H9 (cell line): ENCODE measurements at regions not wholly inside any gene's neighbourhood (a gene's known extent, or its start where the extent isn't known, plus 50 kb on each side); places are given as distances from the start of the nearest gene placed in this dataset.

Experiments used
- DNase-seq: peaks from one replicate; pipeline ENCODE4 v3.0.0-alpha.2; 2017
- H2AFZ ChIP-seq: one replicate; pipeline ENCODE4 v1.6.1; 2013; ENCODE audit warnings: mild to moderate bottlenecking, low read length, control low read depth, moderate library complexity
- H2AK5ac ChIP-seq: 2 replicates; pipeline ENCODE4 v1.6.1; 2013; ENCODE audit warnings: low read length, control low read depth, mixed read lengths; ENCODE audit not compliant: insufficient read length
- H2BK120ac ChIP-seq: one replicate; pipeline ENCODE4 v1.6.1; 2013; ENCODE audit warnings: low read depth, mild to moderate bottlenecking, low read length, control low read depth, inconsistent platforms; ENCODE audit not compliant: poor library complexity, severe bottlenecking
- H2BK12ac ChIP-seq: 2 replicates; pipeline ENCODE4 v1.6.1; 2013; ENCODE audit warnings: low read length, control low read depth, mixed read lengths, low read depth; ENCODE audit not compliant: insufficient read length
- H2BK15ac ChIP-seq: 2 replicates; pipeline ENCODE4 v1.6.1; 2013; ENCODE audit warnings: low read depth, low read length, control low read depth
- H2BK20ac ChIP-seq: one replicate; pipeline ENCODE4 v1.6.1; 2013; ENCODE audit warnings: low read depth, mild to moderate bottlenecking, low read length, control low read depth, inconsistent platforms; ENCODE audit not compliant: poor library complexity, severe bottlenecking
- H2BK5ac ChIP-seq: 2 replicates; pipeline ENCODE4 v1.6.1; 2013; ENCODE audit warnings: low read length, control low read depth, mixed read lengths; ENCODE audit not compliant: insufficient read length
- H3K14ac ChIP-seq: 2 replicates; pipeline ENCODE4 v1.6.1; 2013; ENCODE audit warnings: low read length, control low read depth; ENCODE audit not compliant: insufficient read depth
- H3K18ac ChIP-seq: 2 replicates; pipeline ENCODE4 v1.6.1; 2013; ENCODE audit warnings: low read depth, mild to moderate bottlenecking, mixed read lengths, low read length, control low read depth; ENCODE audit not compliant: insufficient read length
- H3K23ac ChIP-seq: 2 replicates; pipeline ENCODE4 v1.6.1; 2013; ENCODE audit warnings: low read length, control low read depth, mixed read lengths, low read depth; ENCODE audit not compliant: insufficient read length
- H3K23me2 ChIP-seq: 2 replicates; pipeline ENCODE4 v1.6.1; 2013; ENCODE audit warnings: low read depth, mild to moderate bottlenecking, mixed read lengths, low read length, control low read depth; ENCODE audit not compliant: insufficient read length, poor library complexity, severe bottlenecking
- H3K27ac ChIP-seq: 2 replicates; pipeline ENCODE4 v1.5.1; 2013; ENCODE audit warnings: low read length, control low read depth, mixed read lengths, low read depth; ENCODE audit not compliant: insufficient read length
- H3K27me3 ChIP-seq: 2 replicates; pipeline ENCODE4 v1.6.1; 2013; ENCODE audit warnings: low read length, control low read depth, inconsistent platforms; ENCODE audit not compliant: insufficient read depth
- H3K4ac ChIP-seq: 2 replicates; pipeline ENCODE4 v1.6.1; 2013; ENCODE audit warnings: low read depth, mild to moderate bottlenecking, control low read depth, inconsistent platforms, low read length, moderate library complexity
- H3K4me1 ChIP-seq: 2 replicates; pipeline ENCODE4 v1.6.1; 2013; ENCODE audit warnings: low read length, control low read depth, inconsistent platforms; ENCODE audit not compliant: insufficient read depth
- H3K4me2 ChIP-seq: 2 replicates; pipeline ENCODE4 v1.6.1; 2013; ENCODE audit warnings: low read length, control low read depth, mixed read lengths; ENCODE audit not compliant: insufficient read length, insufficient read depth
- H3K56ac ChIP-seq: 2 replicates; pipeline ENCODE4 v1.6.1; 2013; ENCODE audit warnings: low read depth, mild to moderate bottlenecking, mixed read lengths, low read length, control low read depth; ENCODE audit not compliant: insufficient read length
- H3K79me1 ChIP-seq: 2 replicates; pipeline ENCODE4 v1.6.1; 2013; ENCODE audit warnings: low read depth, mild to moderate bottlenecking, moderate library complexity, low read length, control low read depth, inconsistent platforms; ENCODE audit not compliant: insufficient read depth, poor library complexity, severe bottlenecking
- H3K79me2 ChIP-seq: 2 replicates; pipeline ENCODE4 v1.6.1; 2013; ENCODE audit warnings: low read length, control low read depth, inconsistent platforms; ENCODE audit not compliant: insufficient read depth
- H3K9ac ChIP-seq: 2 replicates; pipeline ENCODE4 v1.6.1; 2013; ENCODE audit warnings: low read length, control low read depth, mixed read lengths; ENCODE audit not compliant: insufficient read length; ENCODE audit errors: extremely low read depth
- H3K9me3 ChIP-seq: one replicate; pipeline ENCODE4 v1.6.1; 2013; ENCODE audit warnings: low read depth, low read length, inconsistent platforms; ENCODE audit not compliant: control insufficient read depth
- H3T11ph ChIP-seq: one replicate; pipeline ENCODE4 v1.6.1; 2013; ENCODE audit warnings: mild to moderate bottlenecking, low read length, control low read depth, inconsistent platforms
- H4K20me1 ChIP-seq: one replicate; pipeline ENCODE4 v1.6.1; 2013; ENCODE audit not compliant: control insufficient read depth, insufficient read length, insufficient read depth
- H4K5ac ChIP-seq: 2 replicates; pipeline ENCODE4 v1.6.1; 2013; ENCODE audit warnings: low read depth, mild to moderate bottlenecking, mixed read lengths, low read length, control low read depth; ENCODE audit not compliant: insufficient read length
- H4K8ac ChIP-seq: replicated peaks from 2 replicates; pipeline ENCODE4 v1.6.1; 2013; ENCODE audit warnings: low read length, control low read depth, mixed read lengths, low read depth; ENCODE audit not compliant: insufficient read length
- H4K91ac ChIP-seq: 2 replicates; pipeline ENCODE4 v1.6.1; 2013; ENCODE audit warnings: low read depth, mild to moderate bottlenecking, moderate library complexity, mixed read lengths, low read length, control low read depth; ENCODE audit not compliant: insufficient read length
- H3K27ac Mint-ChIP-seq, 3 experiments: 2 replicates in 2 of 3; 3 replicates in 1 of 3; pipeline ENCODE4 v1.8.0; 2020 to 2021; ENCODE audit warnings: mixed read lengths in 3 of 3, mild to moderate bottlenecking in 1 of 3, moderate library complexity in 1 of 3
- H3K27me3 Mint-ChIP-seq: 2 replicates; pipeline ENCODE4 v1.8.0; 2021; ENCODE audit warnings: low read depth, mild to moderate bottlenecking, moderate library complexity, mixed read lengths
- H3K36me3 Mint-ChIP-seq, 3 experiments: 2 replicates in 2 of 3; 3 replicates in 1 of 3; pipeline ENCODE4 v1.8.0; 2020 to 2021; ENCODE audit warnings: low read depth in 3 of 3, mixed read lengths in 3 of 3; ENCODE audit not compliant: insufficient read depth in 1 of 3
- H3K4me1 Mint-ChIP-seq, 2 experiments: 2 replicates each; pipeline ENCODE4 v1.8.0; 2020; ENCODE audit warnings: mixed read lengths in 2 of 2
- H3K4me3 Mint-ChIP-seq, 2 experiments: 2 replicates in 1 of 2; 3 replicates in 1 of 2; pipeline ENCODE4 v1.8.0; 2020 to 2021; ENCODE audit warnings: mild to moderate bottlenecking in 2 of 2, mixed read lengths in 2 of 2, moderate library complexity in 1 of 2
- H3K9me3 Mint-ChIP-seq, 2 experiments: 2 replicates in 1 of 2; 3 replicates in 1 of 2; pipeline ENCODE4 v1.8.0; 2020; ENCODE audit warnings: mild to moderate bottlenecking in 2 of 2, mixed read lengths in 2 of 2, moderate library complexity in 1 of 2
- WGBS: extraction: QIAGEN DNeasy Blood & Tissue Kit; methylation state at CpG from one replicate; pipeline ENCODE4 v1.1.7; 2013; ENCODE audit warnings: missing lambda C conversion rate, low lambda C conversion rate, mixed read lengths; ENCODE audit not compliant: insufficient read length; ENCODE audit errors: extremely low coverage; 5-methylcytosine and 5-hydroxymethylcytosine counted together
- TF ChIP-seq, protein P1 (sequence below): fragments of 200-600 bp; sonication (generic); conservative IDR thresholded peaks from 3 replicates; pipeline ENCODE4 v1.8.0; 2021; ENCODE audit warnings: antibody characterized with exemption, mild to moderate bottlenecking

DNA sequence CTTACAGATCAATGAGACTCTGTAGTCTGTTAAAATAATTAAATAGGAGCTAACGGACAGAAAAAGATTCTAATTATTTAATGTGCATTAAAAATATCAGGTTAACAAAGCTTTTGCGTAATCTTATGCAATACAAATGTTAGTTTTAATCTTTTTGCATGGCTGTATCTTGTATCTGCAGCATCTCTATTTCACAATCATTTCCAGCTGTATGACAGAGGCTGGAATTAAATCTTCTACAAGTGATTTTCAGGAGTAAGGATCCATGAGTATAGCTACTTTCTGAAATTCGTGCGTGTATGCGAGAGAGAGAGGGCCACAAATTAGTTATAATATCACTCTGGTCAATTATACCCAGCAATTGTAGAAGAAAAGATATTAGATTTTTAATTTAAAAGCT is 1446.8 kb downstream of the NCAM2 start:
- Histone ChIP-seq H3K9me3 (no peaks in the 10 kb centered on the region), H3K56ac (no peak overlapping the region), H3K23ac (no peak overlapping the region), H3K79me1 (no peaks in the 10 kb centered on the region), H4K91ac (no peak overlapping the region), H2BK12ac (no peak overlapping the region), H3K4ac (no peak overlapping the region), H3K79me2 (no peaks in the 10 kb centered on the region), H3K27ac (no peak overlapping the region), H3K27me3 (no peaks in the 10 kb centered on the region), H3K14ac (no peak overlapping the region), H4K5ac (no peak overlapping the region), H2BK20ac (no peak overlapping the region), H2BK120ac (no peak overlapping the region), H2AK5ac (no peak overlapping the region), H3K9ac (no peak overlapping the region), H4K8ac (no peak overlapping the region), H2BK15ac (no peak overlapping the region), H4K20me1 (no peaks in the 10 kb centered on the region), H2BK5ac (no peak overlapping the region), H3K4me1 (no peaks in the 10 kb centered on the region), H3T11ph (no peak overlapping the region), H3K4me2 (no peak overlapping the region), H3K23me2 (no peaks in the 10 kb centered on the region), H3K18ac (no peak overlapping the region), H2AFZ (no peak overlapping the region)
- no peak overlapping the region for H3K27ac Mint-ChIP-seq
- H3K36me3 Mint-ChIP-seq = no peaks in the 10 kb centered on the region
- no peak overlapping the region for H3K4me3 Mint-ChIP-seq
- TF ChIP-seq, protein P1, sequence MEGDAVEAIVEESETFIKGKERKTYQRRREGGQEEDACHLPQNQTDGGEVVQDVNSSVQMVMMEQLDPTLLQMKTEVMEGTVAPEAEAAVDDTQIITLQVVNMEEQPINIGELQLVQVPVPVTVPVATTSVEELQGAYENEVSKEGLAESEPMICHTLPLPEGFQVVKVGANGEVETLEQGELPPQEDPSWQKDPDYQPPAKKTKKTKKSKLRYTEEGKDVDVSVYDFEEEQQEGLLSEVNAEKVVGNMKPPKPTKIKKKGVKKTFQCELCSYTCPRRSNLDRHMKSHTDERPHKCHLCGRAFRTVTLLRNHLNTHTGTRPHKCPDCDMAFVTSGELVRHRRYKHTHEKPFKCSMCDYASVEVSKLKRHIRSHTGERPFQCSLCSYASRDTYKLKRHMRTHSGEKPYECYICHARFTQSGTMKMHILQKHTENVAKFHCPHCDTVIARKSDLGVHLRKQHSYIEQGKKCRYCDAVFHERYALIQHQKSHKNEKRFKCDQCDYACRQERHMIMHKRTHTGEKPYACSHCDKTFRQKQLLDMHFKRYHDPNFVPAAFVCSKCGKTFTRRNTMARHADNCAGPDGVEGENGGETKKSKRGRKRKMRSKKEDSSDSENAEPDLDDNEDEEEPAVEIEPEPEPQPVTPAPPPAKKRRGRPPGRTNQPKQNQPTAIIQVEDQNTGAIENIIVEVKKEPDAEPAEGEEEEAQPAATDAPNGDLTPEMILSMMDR = no peak
- DNase-seq = no peak
- H3K9me3 Mint-ChIP-seq = peaks cover 0 to 3% of the 10 kb centered on the region in 2 experiments; a peak in 1 of 5 replicates
- no peaks in the 10 kb centered on the region for H3K4me1 Mint-ChIP-seq
- H3K27me3 Mint-ChIP-seq = no peaks in the 10 kb centered on the region
- WGBS = no CpG with 5 or more reads among the region's 5 CpGs
